ENCODE measurements at regions not wholly inside any gene's neighbourhood (a gene's known extent, or its start where the extent isn't known, plus 50 kb on each side); places are given as distances from the start of the nearest gene placed in this dataset.

DNA sequence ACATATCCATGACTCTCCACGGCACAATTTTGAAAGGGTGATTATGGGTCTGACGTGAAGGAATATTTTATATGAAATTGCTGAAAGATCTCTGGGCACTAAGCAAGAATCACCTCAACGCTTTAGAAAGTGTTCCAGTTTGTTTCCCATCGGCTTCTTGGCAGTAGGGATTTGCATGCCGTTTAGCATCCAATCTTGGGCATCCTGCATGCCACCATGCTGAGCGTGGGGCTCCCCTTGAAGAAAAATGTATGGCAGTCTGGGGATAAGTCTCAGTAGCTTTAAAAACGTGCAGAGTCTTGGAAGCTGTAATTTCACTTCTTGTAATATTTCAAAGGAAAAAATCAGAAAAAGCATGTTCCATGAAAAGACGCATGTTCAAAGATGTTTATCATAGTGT is 151.7 kb downstream of the DMRT2 start:
- DNase-seq (ENCODE audit: low read depth) = no peak

- no peak for DNase-seq (ENCODE audit: low read depth)
Observed at GRCh38 chr9:1202512-1203280, 152.5 kb downstream of the DMRT2 start.

- peak; percentile 1 for DNase-seq (ENCODE audit: low read depth)
Observed at GRCh38 chr9:1207686-1208085, 157.5 kb downstream of the DMRT2 start.

GRCh38 chr9:1208157-1208556 is 158.0 kb downstream of the DMRT2 start:
- DNase-seq (ENCODE audit: low read depth) = no peak

GRCh38 chr9:1210954-1211353 is 160.8 kb downstream of the DMRT2 start:
- DNase-seq (ENCODE audit: low read depth) = no peak

DNA sequence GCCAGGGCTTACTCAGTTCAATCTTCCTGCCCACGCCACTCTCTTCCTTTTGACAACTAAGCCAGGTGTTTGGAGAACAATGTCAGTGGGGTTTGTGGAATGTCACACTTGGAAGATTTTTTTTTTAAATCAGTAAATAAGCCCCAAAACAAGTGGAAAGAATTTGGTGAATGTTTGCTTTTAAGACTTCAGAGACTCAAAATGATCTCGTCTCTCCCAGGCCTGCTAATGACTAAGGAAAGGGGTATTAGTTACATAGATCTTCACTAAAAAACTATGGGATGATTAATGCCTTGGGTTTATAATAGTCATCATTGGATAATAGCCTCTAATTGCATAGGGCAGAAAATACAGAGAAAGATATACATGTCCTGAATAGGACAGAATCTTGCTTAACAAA is 166.4 kb downstream of the DMRT2 start:
- DNase-seq (ENCODE audit: low read depth) = no peak

DNA sequence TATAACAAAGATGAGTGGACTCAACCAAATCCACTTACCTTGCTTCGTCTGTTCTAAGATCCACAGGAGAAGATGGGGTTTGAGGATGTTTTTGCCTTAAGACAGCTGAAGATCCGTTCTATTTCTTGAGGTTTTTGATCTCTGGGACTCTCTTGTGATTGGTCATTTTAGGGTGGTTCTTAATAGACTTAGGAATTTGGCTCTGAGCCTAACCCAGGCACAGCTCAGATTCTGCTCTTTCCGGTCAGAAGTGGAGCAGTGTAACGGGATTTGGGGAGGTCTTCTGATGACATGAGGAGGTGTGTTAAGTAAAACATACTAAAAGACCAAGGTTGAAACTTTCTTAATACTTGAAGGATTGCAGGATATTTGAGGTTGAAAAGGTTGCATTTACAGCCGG is 166.9 kb downstream of the DMRT2 start:
- DNase-seq (ENCODE audit: low read depth) = no peak

DNA sequence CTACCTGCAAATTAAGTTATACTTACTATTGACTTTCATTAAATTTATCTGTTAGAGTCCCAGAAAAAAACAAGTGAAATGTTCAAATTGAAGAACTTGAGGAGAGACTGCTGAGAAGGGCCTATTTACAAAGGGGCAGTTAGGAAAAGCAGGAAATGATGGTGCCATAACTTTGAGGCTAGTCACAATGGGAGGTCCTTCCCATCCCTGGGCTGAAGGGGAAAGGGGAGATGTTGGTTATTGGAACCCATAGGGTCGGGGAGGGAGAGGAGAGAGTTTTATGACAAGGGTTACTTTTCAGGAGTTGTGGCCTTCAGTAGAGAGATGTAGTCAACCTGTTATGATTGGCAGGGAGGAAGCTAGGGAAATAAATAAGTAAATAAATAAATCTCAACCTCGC is 169.1 kb downstream of the DMRT2 start:
- DNase-seq (ENCODE audit: low read depth) = no peak

DNA sequence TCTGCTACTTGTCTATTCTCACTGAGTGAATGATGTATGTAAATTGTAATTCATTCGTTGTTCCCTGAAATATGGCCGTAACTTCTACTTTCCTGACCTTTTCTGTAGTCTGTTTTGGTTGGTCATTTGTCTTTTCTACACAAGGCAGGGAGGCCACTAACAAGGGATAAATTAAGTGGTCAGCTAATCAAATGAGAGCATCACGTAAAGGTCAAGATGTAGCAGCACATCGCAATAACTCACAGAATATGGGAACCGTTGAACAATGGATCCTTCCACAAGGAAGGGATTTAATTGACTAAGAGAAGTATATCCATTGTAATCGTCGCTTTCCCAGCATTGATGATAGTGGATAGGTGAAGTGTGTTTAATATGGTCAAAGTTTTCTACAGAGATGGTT is 171.1 kb downstream of the DMRT2 start:
- no peak for DNase-seq (ENCODE audit: low read depth)

GRCh38 chr9:1222511-1222910 is 172.4 kb downstream of the DMRT2 start:
- DNase-seq (ENCODE audit: low read depth) = no peak

- peak; percentile 27 for DNase-seq (ENCODE audit: low read depth)
Observed at GRCh38 chr9:1231998-1232919, 182.1 kb downstream of the DMRT2 start.

DNA sequence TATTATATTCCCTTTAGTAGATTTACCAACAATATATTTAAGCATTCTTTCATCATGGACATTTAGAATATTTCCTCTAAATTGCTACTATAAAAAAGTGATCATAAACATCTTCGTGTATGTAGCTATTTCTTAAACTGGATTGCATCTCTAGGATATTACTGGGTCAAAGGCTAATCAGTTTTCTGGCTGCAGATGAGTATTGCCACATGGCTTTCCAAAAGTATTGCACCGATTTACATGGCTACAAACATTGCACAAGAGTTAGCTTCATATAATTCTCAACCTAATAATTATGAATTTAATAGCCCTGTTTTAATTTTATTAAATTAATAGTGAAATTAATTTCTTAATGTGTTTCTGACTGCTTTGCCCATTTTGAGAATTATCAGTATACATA is 183.4 kb downstream of the DMRT2 start:
- DNase-seq (ENCODE audit: low read depth) = no peak

- DNase-seq (ENCODE audit: low read depth) = no peak
Observed at GRCh38 chr9:1235650-1236049, 185.5 kb downstream of the DMRT2 start.

- no peak for DNase-seq (ENCODE audit: low read depth)
Observed at GRCh38 chr9:1236061-1236460, 185.9 kb downstream of the DMRT2 start.

DNA sequence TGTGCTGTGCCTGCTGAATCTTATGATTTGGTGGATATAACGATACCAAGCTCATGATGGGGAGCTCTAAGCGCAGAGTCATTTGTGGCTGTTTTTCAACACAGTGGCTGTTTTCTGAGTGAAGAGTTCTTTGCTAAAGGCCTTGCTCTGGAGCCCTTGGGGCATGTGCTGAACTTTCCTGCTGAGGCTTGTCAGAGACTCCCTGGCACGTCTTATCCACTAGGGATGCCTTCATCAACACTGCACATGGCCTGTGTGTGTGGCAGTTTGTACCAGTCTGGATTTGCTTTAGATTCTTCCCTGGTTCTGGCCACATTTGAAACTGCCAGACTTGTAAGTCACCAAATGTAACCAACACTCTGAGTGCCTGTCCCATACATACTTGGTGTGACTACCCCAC is 188.2 kb downstream of the DMRT2 start:
- DNase-seq (ENCODE audit: low read depth) = no peak

- no peak for DNase-seq (ENCODE audit: low read depth)
Observed at GRCh38 chr9:1248743-1249142, 198.6 kb downstream of the DMRT2 start.

DNA sequence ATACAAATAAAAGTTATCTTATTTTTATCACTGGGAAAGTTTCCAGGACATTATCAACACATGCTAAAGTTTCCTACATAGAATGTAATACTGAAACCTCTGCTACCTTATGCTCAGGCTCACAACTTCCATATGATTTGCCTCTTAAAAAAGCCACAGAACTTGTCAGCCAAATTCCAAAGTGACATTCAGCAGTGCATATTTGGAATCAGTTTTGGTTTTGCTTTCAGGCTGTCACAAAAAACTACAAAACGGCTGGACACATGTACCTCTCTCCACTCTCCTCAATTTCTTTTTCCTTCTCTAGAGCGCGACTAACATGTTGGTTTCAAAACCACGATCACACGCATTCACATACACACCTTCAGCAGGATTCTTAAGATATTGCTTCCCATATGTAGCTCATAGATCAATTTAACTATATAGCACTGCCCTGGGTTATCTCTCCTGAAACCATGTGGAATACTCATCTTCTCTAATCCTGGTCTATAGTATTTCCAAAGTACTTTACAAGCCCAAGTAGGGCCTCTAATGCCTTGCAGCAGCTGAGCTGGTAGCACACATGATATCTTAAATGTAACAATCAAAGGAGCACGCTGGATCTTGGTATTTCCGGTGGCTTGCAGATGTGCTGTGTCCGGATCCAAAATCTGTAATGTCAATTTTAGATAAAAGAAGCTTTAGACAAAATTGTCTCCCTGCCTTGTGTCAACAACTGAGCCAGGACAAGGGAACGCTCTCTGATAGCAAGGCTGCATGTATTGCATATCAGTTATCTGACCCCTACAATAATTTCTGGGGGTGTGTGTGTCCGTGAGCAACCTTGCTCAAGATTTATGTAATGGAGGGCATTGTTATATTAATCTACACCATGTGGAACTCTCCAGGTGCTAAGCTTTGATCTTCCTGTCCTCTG is 203.2 kb downstream of the DMRT2 start:
- no peak for DNase-seq (ENCODE audit: low read depth)

DNA sequence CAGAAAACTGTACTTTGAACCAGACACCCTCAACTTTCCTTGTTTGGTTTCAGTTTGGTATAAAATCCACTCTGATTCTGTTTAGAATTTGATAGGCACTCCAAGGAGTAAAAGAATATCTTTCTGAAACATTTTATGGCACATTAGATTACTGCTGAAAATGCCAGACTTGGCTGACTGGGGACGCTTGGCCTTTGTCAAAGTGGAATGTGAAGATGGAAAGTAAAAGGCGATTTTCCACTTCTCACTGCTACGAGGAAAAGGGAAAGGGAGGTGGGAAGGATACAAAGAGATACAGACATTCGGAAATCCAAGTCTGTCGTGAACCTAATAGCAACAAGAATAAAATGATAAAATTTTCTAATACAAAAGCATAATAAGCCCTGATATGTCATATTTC is 203.9 kb downstream of the DMRT2 start:
- no peak for DNase-seq (ENCODE audit: low read depth)

- no peak for DNase-seq (ENCODE audit: low read depth)
Observed at GRCh38 chr9:1256178-1256577, 206.0 kb downstream of the DMRT2 start.

DNA sequence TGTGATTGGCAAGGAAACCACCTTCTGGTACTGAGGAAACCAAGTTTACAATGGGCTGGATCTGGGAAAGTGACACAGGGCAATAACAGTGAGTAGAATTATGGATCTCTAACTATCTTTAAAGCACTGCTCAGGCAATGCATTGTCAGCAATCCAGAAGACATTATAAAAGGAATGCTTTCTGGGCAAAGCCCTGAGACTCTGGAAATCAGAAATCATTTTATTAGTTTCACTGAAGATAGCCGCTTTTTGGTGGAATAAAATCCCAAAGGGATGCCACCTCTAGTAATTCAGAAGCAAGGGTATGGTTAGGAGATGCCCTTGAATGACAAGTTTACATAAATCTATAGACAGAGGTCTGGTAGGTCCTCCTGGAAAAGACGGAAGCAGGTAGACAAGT is 211.1 kb downstream of the DMRT2 start:
- DNase-seq (ENCODE audit: low read depth) = no peak

- DNase-seq (ENCODE audit: low read depth) = no peak
Observed at GRCh38 chr9:1261879-1262766, 212.0 kb downstream of the DMRT2 start.
